Erythroblast (primary cell): ENCODE measurements at regions not wholly inside any gene's neighbourhood (a gene's known extent, or its start where the extent isn't known, plus 50 kb on each side); places are given as distances from the start of the nearest gene placed in this dataset.

Experiments used
- GATA1 ChIP-seq: IDR thresholded peaks from 2 replicates; pipeline ENCODE4 v1.6.1; 2011; ENCODE audit warnings: low read depth, mild to moderate bottlenecking, control low read depth, low read length, moderate library complexity
- POLR2A ChIP-seq: IDR thresholded peaks from 2 replicates; pipeline ENCODE4 v1.6.1; 2011; ENCODE audit warnings: mild to moderate bottlenecking, low read length

GRCh38 chr6:168136622-168137021 is 57.6 kb upstream of the FRMD1 start:
- no peak for TF ChIP-seq POLR2A
- TF ChIP-seq GATA1, result no peak
